GM21723 (cell line): ENCODE measurements at regions not wholly inside any gene's neighbourhood (a gene's known extent, or its start where the extent isn't known, plus 50 kb on each side); places are given as distances from the start of the nearest gene placed in this dataset.
"Not testable (repeated sequence)": the region's sequence is repeated elsewhere in the genome, so short reads cannot be mapped to it uniquely, and the experiment has no call there.

ENCODE experiments used
- ATAC-seq: cut with Tn5 transposase; IDR thresholded peaks from one replicate; pipeline ENCODE4 v1.9.1; 2021; ENCODE audit warnings: mild to moderate bottlenecking, moderate library complexity; ENCODE audit not compliant: unreplicated experiment

- no peak for ATAC-seq
Observed at GRCh38 chr14:27211741-27212140, 613.9 kb upstream of the NOVA1 start.

GRCh38 chr14:27222671-27223070, 624.8 kb upstream of the NOVA1 start:
- no peak for ATAC-seq

GRCh38 chr14:27223906-27224305, 626.1 kb upstream of the NOVA1 start:
- no peak for ATAC-seq

- no peak for ATAC-seq
Observed at GRCh38 chr14:27228053-27228452, 630.2 kb upstream of the NOVA1 start.

- no peak for ATAC-seq
Observed at GRCh38 chr14:27234331-27234730, 636.5 kb upstream of the NOVA1 start.

GRCh38 chr14:27236601-27237000, 638.8 kb upstream of the NOVA1 start:
- no peak for ATAC-seq

- no peak for ATAC-seq
Observed at GRCh38 chr14:27242874-27243273, 645.0 kb upstream of the NOVA1 start.

GRCh38 chr14:27243365-27243764, 645.5 kb upstream of the NOVA1 start:
- no peak for ATAC-seq

GRCh38 chr14:27245947-27246346, 648.1 kb upstream of the NOVA1 start:
- ATAC-seq = no peak

- ATAC-seq = no peak
Observed at GRCh38 chr14:27253966-27254365, 656.1 kb upstream of the NOVA1 start.

GRCh38 chr14:27256805-27257204, 659.0 kb upstream of the NOVA1 start:
- ATAC-seq = no peak

- no peak for ATAC-seq
Observed at GRCh38 chr14:27267876-27268275, 670.0 kb upstream of the NOVA1 start.

GRCh38 chr14:27270716-27271115, 672.9 kb upstream of the NOVA1 start:
- ATAC-seq = no peak

- no peak for ATAC-seq
Observed at GRCh38 chr14:27278341-27278740, 680.5 kb upstream of the NOVA1 start.

- no peak for ATAC-seq
Observed at GRCh38 chr14:27305441-27305945, 707.7 kb upstream of the NOVA1 start.

GRCh38 chr14:27312730-27313129, 714.9 kb upstream of the NOVA1 start:
- ATAC-seq = not testable (repeated sequence)

GRCh38 chr14:27314231-27314630, 716.4 kb upstream of the NOVA1 start:
- ATAC-seq = no peak

GRCh38 chr14:27315477-27315876, 717.6 kb upstream of the NOVA1 start:
- ATAC-seq = no peak

GRCh38 chr14:27315947-27316346, 718.1 kb upstream of the NOVA1 start:
- ATAC-seq = no peak

- ATAC-seq = no peak
Observed at GRCh38 chr14:27318774-27319420, 721.1 kb upstream of the NOVA1 start.

- no peak for ATAC-seq
Observed at GRCh38 chr14:27320261-27320660, 722.4 kb upstream of the NOVA1 start.

GRCh38 chr14:27327095-27327494, 729.3 kb upstream of the NOVA1 start:
- ATAC-seq = no peak

GRCh38 chr14:27338012-27338411, 740.2 kb upstream of the NOVA1 start:
- ATAC-seq = no peak
